ENCODE measurements at regions not wholly inside any gene's neighbourhood (a gene's known extent, or its start where the extent isn't known, plus 50 kb on each side); places are given as distances from the start of the nearest gene placed in this dataset.

DNA sequence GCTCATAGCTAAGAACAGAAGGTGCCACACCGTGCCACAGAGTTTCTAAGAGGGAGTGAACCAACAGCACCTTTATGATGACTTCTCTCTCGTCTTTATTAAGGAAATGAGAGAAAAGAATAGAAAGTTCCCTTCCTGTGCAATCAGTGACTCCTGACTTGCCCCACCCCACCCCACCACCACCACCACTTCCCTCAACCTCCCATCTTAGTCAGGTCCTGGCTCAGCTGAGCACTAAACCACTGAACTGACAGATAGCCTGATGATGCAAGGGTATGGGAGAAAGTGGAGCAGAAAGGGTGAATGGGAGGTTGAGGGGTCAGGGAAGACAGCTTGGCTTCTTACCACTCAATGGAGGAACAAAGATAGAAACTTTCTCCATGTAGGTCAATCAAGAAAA lies 75.2 kb upstream of the RMDN2 start:
- Histone ChIP-seq H3K36me3 (no peaks in the 10 kb centered on the region), H3K27me3 (replicated peaks; ENCODE audit: insufficient read depth) (no peaks in the 10 kb centered on the region), H3K4me3 (no peak overlapping the region), H3K9me3 (no peaks in the 10 kb centered on the region), H3K27ac (no peak overlapping the region), H3K4me1 (ENCODE audit: control insufficient read depth in 1 of 2, low read depth in 2 of 2) (peaks cover 8 to 19% of the 10 kb centered on the region in 2 donors)
- no peak for DNase-seq (ENCODE audit: low spot score)
- TF ChIP-seq, protein P1, sequence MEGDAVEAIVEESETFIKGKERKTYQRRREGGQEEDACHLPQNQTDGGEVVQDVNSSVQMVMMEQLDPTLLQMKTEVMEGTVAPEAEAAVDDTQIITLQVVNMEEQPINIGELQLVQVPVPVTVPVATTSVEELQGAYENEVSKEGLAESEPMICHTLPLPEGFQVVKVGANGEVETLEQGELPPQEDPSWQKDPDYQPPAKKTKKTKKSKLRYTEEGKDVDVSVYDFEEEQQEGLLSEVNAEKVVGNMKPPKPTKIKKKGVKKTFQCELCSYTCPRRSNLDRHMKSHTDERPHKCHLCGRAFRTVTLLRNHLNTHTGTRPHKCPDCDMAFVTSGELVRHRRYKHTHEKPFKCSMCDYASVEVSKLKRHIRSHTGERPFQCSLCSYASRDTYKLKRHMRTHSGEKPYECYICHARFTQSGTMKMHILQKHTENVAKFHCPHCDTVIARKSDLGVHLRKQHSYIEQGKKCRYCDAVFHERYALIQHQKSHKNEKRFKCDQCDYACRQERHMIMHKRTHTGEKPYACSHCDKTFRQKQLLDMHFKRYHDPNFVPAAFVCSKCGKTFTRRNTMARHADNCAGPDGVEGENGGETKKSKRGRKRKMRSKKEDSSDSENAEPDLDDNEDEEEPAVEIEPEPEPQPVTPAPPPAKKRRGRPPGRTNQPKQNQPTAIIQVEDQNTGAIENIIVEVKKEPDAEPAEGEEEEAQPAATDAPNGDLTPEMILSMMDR (IDR thresholded peaks at IDR 0.05) = no peak
- no peak for ATAC-seq (ENCODE audit: insufficient number of reproducible peaks, low FRiP score, low read depth)

GRCh38 chr2:37851428-37851827 lies 73.7 kb upstream of the RMDN2 start:
- ATAC-seq (ENCODE audit: insufficient number of reproducible peaks, low FRiP score, low read depth) = no peak

GRCh38 chr2:37851828-37852584 lies 73.1 kb upstream of the RMDN2 start:
- Histone ChIP-seq H3K27ac (peak overlapping the region in 1 of 2 donors; percentile 13), H3K27me3 (replicated peaks; ENCODE audit: insufficient read depth) (no peaks in the 10 kb centered on the region), H3K4me1 (ENCODE audit: control insufficient read depth in 1 of 2, low read depth in 2 of 2) (peaks cover 24 to 40% of the 10 kb centered on the region in 2 donors), H3K9me3 (no peaks in the 10 kb centered on the region), H3K36me3 (no peaks in the 10 kb centered on the region), H3K4me3 (no peak overlapping the region)
- no peak for ATAC-seq (ENCODE audit: insufficient number of reproducible peaks, low FRiP score, low read depth)
- TF ChIP-seq, protein P1 (IDR thresholded peaks at IDR 0.05) = no peak
- DNase-seq (ENCODE audit: low spot score) = no peak

More at GRCh38 chr2:37851428-37851827, 73.7 kb upstream of the RMDN2 start:
- no peaks in the 10 kb centered on the region for H3K36me3 ChIP-seq
- TF ChIP-seq, protein P1 (IDR thresholded peaks at IDR 0.05) = no peak
- no peaks in the 10 kb centered on the region for H3K9me3 ChIP-seq
- peak overlapping the region in 1 of 2 donors; percentile 13 for H3K27ac ChIP-seq
- no peaks in the 10 kb centered on the region for H3K27me3 ChIP-seq (replicated peaks; ENCODE audit: insufficient read depth)
- no peak overlapping the region for H3K4me3 ChIP-seq
- DNase-seq (ENCODE audit: low spot score) = no peak
- H3K4me1 ChIP-seq (ENCODE audit: control insufficient read depth in 1 of 2, low read depth in 2 of 2) = peaks cover 21 to 34% of the 10 kb centered on the region in 2 donors

DNA sequence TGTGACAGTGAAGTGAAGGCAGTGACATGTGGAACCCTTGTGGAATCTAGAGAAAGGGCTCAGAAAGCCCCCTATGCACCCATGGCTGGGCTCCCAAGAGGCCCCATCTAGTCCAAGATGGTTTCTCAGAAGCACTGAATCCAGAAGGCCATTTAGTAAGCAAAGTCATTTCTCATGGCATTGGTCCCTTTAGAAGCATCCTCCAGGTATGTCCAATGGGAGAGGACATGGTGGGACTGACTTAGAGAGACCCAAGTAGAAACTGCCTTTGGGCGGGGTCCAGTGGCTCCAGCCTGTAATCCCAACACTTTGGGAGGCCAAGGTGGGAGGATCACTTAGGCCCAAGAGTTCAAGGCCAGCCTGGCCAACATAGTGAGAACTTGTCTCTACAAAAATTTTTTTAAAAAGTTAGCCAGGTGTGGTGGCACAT lies 72.5 kb upstream of the RMDN2 start:
- no peaks in the 10 kb centered on the region for H3K9me3 ChIP-seq
- H3K4me1 ChIP-seq (ENCODE audit: control insufficient read depth in 1 of 2, low read depth in 2 of 2) = peaks cover 27 to 44% of the 10 kb centered on the region in 2 donors
- H3K4me3 ChIP-seq = no peak overlapping the region
- no peaks in the 10 kb centered on the region for H3K27me3 ChIP-seq (replicated peaks; ENCODE audit: insufficient read depth)
- DNase-seq (ENCODE audit: low spot score) (no peak), ATAC-seq (ENCODE audit: insufficient number of reproducible peaks, low FRiP score, low read depth) (no peak)
- H3K27ac ChIP-seq = peak overlapping the region in 1 of 2 donors; percentile 1
- H3K36me3 ChIP-seq = no peaks in the 10 kb centered on the region
- TF ChIP-seq, protein P1 (IDR thresholded peaks at IDR 0.05) = no peak

GRCh38 chr2:37854676-37855282 lies 70.3 kb upstream of the RMDN2 start:
- H3K4me1 ChIP-seq (ENCODE audit: control insufficient read depth in 1 of 2, low read depth in 2 of 2) = peaks cover 34 to 60% of the 10 kb centered on the region in 2 donors
- H3K27me3 ChIP-seq (replicated peaks; ENCODE audit: insufficient read depth) = no peaks in the 10 kb centered on the region
- H3K9me3 ChIP-seq = no peaks in the 10 kb centered on the region
- TF ChIP-seq, protein P1 (IDR thresholded peaks at IDR 0.05) = no peak
- ATAC-seq (ENCODE audit: insufficient number of reproducible peaks, low FRiP score, low read depth) (no peak), DNase-seq (ENCODE audit: low spot score) (no peak)
- no peaks in the 10 kb centered on the region for H3K36me3 ChIP-seq
- peak overlapping the region; percentile 32 for H3K4me3 ChIP-seq
- peak overlapping the region; percentile 59 to 82 for H3K27ac ChIP-seq

Data from thoracic aorta (tissue), 2 donors.